Mesenchymal stem cell (in vitro differentiated cells and primary cell): ENCODE measurements at regions not wholly inside any gene's neighbourhood (a gene's known extent, or its start where the extent isn't known, plus 50 kb on each side); places are given as distances from the start of the nearest gene placed in this dataset.
A peak's percentile ranks its signal among the peaks of the same experiment; 100 is the strongest.

Experiments used
- DNase-seq: peaks from one replicate; pipeline ENCODE4 v3.0.0-alpha.2; 2013
- H2AFZ ChIP-seq: one replicate; pipeline ENCODE4 v1.6.1; 2013; ENCODE audit warnings: low read depth, mild to moderate bottlenecking, control low read depth, inconsistent platforms, low read length, moderate library complexity
- H2AK5ac ChIP-seq: 2 replicates; pipeline ENCODE4 v1.6.1; 2013; ENCODE audit warnings: low read length, moderate library complexity, mild to moderate bottlenecking, inconsistent platforms; ENCODE audit not compliant: severe bottlenecking
- H2BK120ac ChIP-seq: one replicate; pipeline ENCODE4 v1.6.1; 2013; ENCODE audit warnings: low read depth, mild to moderate bottlenecking, inconsistent platforms, low read length, moderate library complexity
- H2BK12ac ChIP-seq, 2 experiments: one replicate each; pipeline ENCODE4 v1.6.1; 2013; ENCODE audit warnings: inconsistent platforms in 2 of 2, low read length in 2 of 2, mild to moderate bottlenecking in 2 of 2, moderate library complexity in 2 of 2, control low read depth in 1 of 2
- H2BK15ac ChIP-seq: one replicate; pipeline ENCODE4 v1.6.1; 2013; ENCODE audit warnings: mild to moderate bottlenecking, low read depth, inconsistent platforms; ENCODE audit not compliant: poor library complexity, severe bottlenecking
- H2BK5ac ChIP-seq: 2 replicates; pipeline ENCODE4 v1.6.1; 2013; ENCODE audit warnings: low read depth, mild to moderate bottlenecking, low read length, control low read depth, inconsistent platforms; ENCODE audit not compliant: poor library complexity, severe bottlenecking
- H3K14ac ChIP-seq, 2 experiments: one replicate each; pipeline ENCODE4 v1.6.1; 2013; ENCODE audit warnings: inconsistent platforms in 2 of 2, low read length in 2 of 2, control low read depth in 1 of 2, mild to moderate bottlenecking in 1 of 2, moderate library complexity in 1 of 2
- H3K18ac ChIP-seq, 2 experiments: one replicate each; pipeline ENCODE4 v1.6.1; 2013; ENCODE audit warnings: inconsistent platforms in 2 of 2, low read length in 2 of 2, control low read depth in 1 of 2, low read depth in 1 of 2, mild to moderate bottlenecking in 1 of 2
- H3K23ac ChIP-seq, 2 experiments: one replicate each; pipeline ENCODE4 v1.6.1; 2013; ENCODE audit warnings: inconsistent platforms in 2 of 2, low read length in 2 of 2, mild to moderate bottlenecking in 2 of 2, moderate library complexity in 2 of 2, control low read depth in 1 of 2
- H3K27ac ChIP-seq: 2 replicates; pipeline ENCODE4 v1.5.1; 2013; ENCODE audit warnings: mild to moderate bottlenecking, moderate library complexity, low read length, control low read depth, inconsistent platforms; ENCODE audit not compliant: poor library complexity, severe bottlenecking
- H3K27me3 ChIP-seq, 2 experiments: 2 replicates each; pipeline versions ENCODE4 v1.6.1 to v1.7.0; 2013; ENCODE audit warnings: low read length in 2 of 2, mild to moderate bottlenecking in 2 of 2, moderate library complexity in 2 of 2, control low read depth in 1 of 2, inconsistent platforms in 1 of 2; ENCODE audit not compliant: control insufficient read depth in 1 of 2, insufficient read depth in 1 of 2
- H3K36me3 ChIP-seq, 2 experiments: 2 replicates each; pipeline versions ENCODE4 v1.6.1 to v1.7.0; 2013; ENCODE audit warnings: low read length in 2 of 2, control low read depth in 1 of 2, inconsistent platforms in 1 of 2, low read depth in 1 of 2, mild to moderate bottlenecking in 1 of 2; ENCODE audit not compliant: insufficient read depth in 2 of 2, control insufficient read depth in 1 of 2
- H3K4ac ChIP-seq, 2 experiments: one replicate each; pipeline ENCODE4 v1.6.1; 2013; ENCODE audit warnings: inconsistent platforms in 2 of 2, low read length in 2 of 2, mild to moderate bottlenecking in 2 of 2, moderate library complexity in 2 of 2, control low read depth in 1 of 2, low read depth in 1 of 2
- H3K4me1 ChIP-seq: 2 replicates; pipeline ENCODE4 v1.6.1; 2013; ENCODE audit warnings: low read depth, low read length, control low read depth; ENCODE audit not compliant: control insufficient read depth, insufficient read depth
- H3K4me2 ChIP-seq: 2 replicates; pipeline ENCODE4 v1.6.1; 2013; ENCODE audit warnings: low read length, mild to moderate bottlenecking, inconsistent platforms; ENCODE audit not compliant: poor library complexity, severe bottlenecking
- H3K4me3 ChIP-seq, 2 experiments: 2 replicates each; pipeline versions ENCODE4 v1.5.1 to v1.7.0; 2013; ENCODE audit warnings: low read length in 2 of 2, mild to moderate bottlenecking in 2 of 2, control low read depth in 1 of 2, low read depth in 1 of 2; ENCODE audit not compliant: insufficient read depth in 1 of 2
- H3K79me1 ChIP-seq: replicated peaks from 2 replicates; pipeline ENCODE4 v1.6.1; 2013; ENCODE audit warnings: mild to moderate bottlenecking, control low read depth, low read length, inconsistent platforms; ENCODE audit not compliant: poor library complexity, severe bottlenecking
- H3K9ac ChIP-seq: 2 replicates; pipeline ENCODE4 v1.7.0; 2013; ENCODE audit warnings: mild to moderate bottlenecking, low read length, moderate library complexity
- H3K9me3 ChIP-seq: 2 replicates; pipeline ENCODE4 v1.7.0; 2013; ENCODE audit warnings: mild to moderate bottlenecking, low read length; ENCODE audit not compliant: control insufficient read depth
- H4K8ac ChIP-seq: one replicate; pipeline ENCODE4 v1.6.1; 2013; ENCODE audit warnings: inconsistent platforms, mild to moderate bottlenecking, low read length, moderate library complexity
- H4K91ac ChIP-seq: one replicate; pipeline ENCODE4 v1.6.1; 2013; ENCODE audit warnings: mild to moderate bottlenecking, low read length, inconsistent platforms
- WGBS: methylation state at CpG from one replicate; pipeline ENCODE4 v1.1.7; 2013; ENCODE audit warnings: mixed read lengths; 5-methylcytosine and 5-hydroxymethylcytosine counted together

DNA sequence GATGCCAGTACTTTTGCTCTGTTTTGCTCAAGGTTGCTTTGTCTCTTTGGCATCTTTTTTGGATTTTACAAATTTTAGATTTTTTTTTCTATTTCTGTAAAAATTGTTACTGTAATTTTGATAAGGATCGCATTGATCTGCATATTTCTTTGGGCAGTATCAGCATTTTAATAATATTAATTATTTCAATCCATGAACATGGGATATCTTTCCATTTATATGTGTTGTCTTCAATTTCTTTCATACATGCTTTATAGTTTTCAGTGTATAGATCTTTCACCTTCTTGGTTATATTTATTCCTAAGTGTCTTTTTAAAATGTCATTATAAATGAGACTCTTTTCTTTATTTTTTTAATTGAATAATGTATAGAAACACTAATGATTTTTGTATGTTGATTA, 301.6 kb upstream of the SEMA3D start:
- Histone ChIP-seq H3K9me3 (peaks cover 4% of the 10 kb centered on the region), H3K79me1 (no peaks in the 10 kb centered on the region), H3K18ac (no peak overlapping the region), H3K4me3 (no peak overlapping the region), H3K27me3 (no peaks in the 10 kb centered on the region), H2AK5ac (no peak overlapping the region), H3K9ac (no peak overlapping the region), H3K4ac (no peak overlapping the region), H2BK120ac (no peak overlapping the region), H3K27ac (no peak overlapping the region), H2BK5ac (no peak overlapping the region), H3K4me2 (no peak overlapping the region), H2AFZ (no peak overlapping the region), H3K4me1 (no peaks in the 10 kb centered on the region), H3K36me3 (no peaks in the 10 kb centered on the region), H2BK12ac (no peak overlapping the region), H3K14ac (no peak overlapping the region), H4K91ac (no peak overlapping the region), H2BK15ac (no peak overlapping the region), H4K8ac (no peak overlapping the region), H3K23ac (no peak overlapping the region)
- DNase-seq, result no peak
- no CpG with 5 or more reads among the region's 1 CpG for WGBS

GRCh38 chr7:85483177-85483576, 296.3 kb upstream of the SEMA3D start:
- peaks cover under 1% of the 10 kb centered on the region for H3K9me3 ChIP-seq
- 33% methylated on average over 1 of the region's 1 CpG for WGBS

GRCh38 chr7:85480666-85481065, 293.8 kb upstream of the SEMA3D start:
- Histone ChIP-seq H2BK12ac (no peak overlapping the region), H3K18ac (no peak overlapping the region), H3K4me1 (no peaks in the 10 kb centered on the region), H3K36me3 (no peaks in the 10 kb centered on the region), H4K91ac (no peak overlapping the region), H2AK5ac (no peak overlapping the region), H3K23ac (no peak overlapping the region), H2BK5ac (no peak overlapping the region), H3K4me3 (no peak overlapping the region), H3K9me3 (no peaks in the 10 kb centered on the region), H3K14ac (no peak overlapping the region), H2BK120ac (no peak overlapping the region), H3K4ac (no peak overlapping the region), H3K27ac (no peak overlapping the region), H2BK15ac (no peak overlapping the region), H3K9ac (peak overlapping the region; percentile 18), H3K27me3 (no peaks in the 10 kb centered on the region), H3K79me1 (no peaks in the 10 kb centered on the region), H4K8ac (no peak overlapping the region), H2AFZ (no peak overlapping the region), H3K4me2 (no peak overlapping the region)
- DNase-seq, result no peak
- 100% methylated on average over 1 of the region's 1 CpG for WGBS

More at GRCh38 chr7:85483177-85483576, 296.3 kb upstream of the SEMA3D start:
- Histone ChIP-seq H4K8ac (no peak overlapping the region), H3K27me3 (no peaks in the 10 kb centered on the region), H3K4me2 (no peak overlapping the region), H3K23ac (no peak overlapping the region), H3K4me3 (no peak overlapping the region), H3K18ac (no peak overlapping the region), H2AFZ (no peak overlapping the region), H2BK5ac (no peak overlapping the region), H2BK120ac (no peak overlapping the region), H3K36me3 (no peaks in the 10 kb centered on the region), H2AK5ac (no peak overlapping the region), H3K79me1 (no peaks in the 10 kb centered on the region), H3K4ac (no peak overlapping the region), H3K27ac (no peak overlapping the region), H3K14ac (no peak overlapping the region), H2BK12ac (no peak overlapping the region), H4K91ac (no peak overlapping the region), H2BK15ac (no peak overlapping the region), H3K4me1 (no peaks in the 10 kb centered on the region), H3K9ac (no peak overlapping the region)
- DNase-seq, result peak; percentile 46

- Histone ChIP-seq H3K23ac (no peak overlapping the region), H3K27ac (no peak overlapping the region)
- WGBS, result 75% methylated on average over 5 of the region's 5 CpGs
Observed at GRCh38 chr7:85479918-85480643, 293.2 kb upstream of the SEMA3D start.

More at GRCh38 chr7:85479918-85480643, 293.2 kb upstream of the SEMA3D start:
- Histone ChIP-seq H3K36me3 (no peaks in the 10 kb centered on the region), H2BK12ac (no peak overlapping the region), H2BK5ac (no peak overlapping the region), H3K27me3 (no peaks in the 10 kb centered on the region), H3K4me1 (no peaks in the 10 kb centered on the region), H3K79me1 (no peaks in the 10 kb centered on the region), H3K9me3 (no peaks in the 10 kb centered on the region), H3K18ac (no peak overlapping the region), H2AK5ac (no peak overlapping the region), H2BK15ac (no peak overlapping the region), H2BK120ac (no peak overlapping the region), H4K91ac (no peak overlapping the region), H3K4ac (no peak overlapping the region), H3K4me3 (no peak overlapping the region), H4K8ac (no peak overlapping the region), H3K4me2 (no peak overlapping the region), H3K14ac (no peak overlapping the region), H2AFZ (no peak overlapping the region), H3K9ac (peak overlapping the region; percentile 18)
- DNase-seq, result no peak
